IPS DF 19.7 (cell line): ENCODE measurements at regions not wholly inside any gene's neighbourhood (a gene's known extent, or its start where the extent isn't known, plus 50 kb on each side); places are given as distances from the start of the nearest gene placed in this dataset.

ENCODE experiments used
- DNase-seq: peaks from one replicate; pipeline ENCODE4 v3.0.0-alpha.2; 2013; ENCODE audit warnings: low read depth, low spot score

- no peak for DNase-seq
Observed at GRCh38 chr7:40946549-40946948, 756.3 kb downstream of the INHBA start.

DNA sequence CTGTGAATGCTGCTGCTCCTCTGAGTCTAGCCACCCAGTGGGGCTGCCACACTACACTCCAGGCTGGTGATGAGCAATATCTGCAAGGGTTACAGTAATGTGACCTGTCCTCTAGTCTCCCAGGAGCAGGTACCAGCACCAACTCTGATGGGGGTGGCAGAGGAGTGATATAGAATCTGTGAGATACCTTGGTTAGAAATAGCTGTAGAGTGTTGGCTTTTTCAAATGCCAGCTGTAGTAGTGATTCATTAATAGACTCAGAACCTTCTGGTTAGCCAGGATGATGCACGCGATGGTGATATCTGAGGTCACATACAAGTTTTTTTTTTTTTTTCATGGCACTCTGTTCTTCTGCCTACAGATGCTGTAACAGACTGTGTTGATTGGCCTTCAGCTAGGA is 757.1 kb downstream of the INHBA start:
- no peak for DNase-seq

- DNase-seq, result no peak
Observed at GRCh38 chr7:40944981-40945585, 757.8 kb downstream of the INHBA start.

GRCh38 chr7:40937879-40938278 is 765.0 kb downstream of the INHBA start:
- no peak for DNase-seq

GRCh38 chr7:40935435-40935834 is 767.5 kb downstream of the INHBA start:
- no peak for DNase-seq

DNA sequence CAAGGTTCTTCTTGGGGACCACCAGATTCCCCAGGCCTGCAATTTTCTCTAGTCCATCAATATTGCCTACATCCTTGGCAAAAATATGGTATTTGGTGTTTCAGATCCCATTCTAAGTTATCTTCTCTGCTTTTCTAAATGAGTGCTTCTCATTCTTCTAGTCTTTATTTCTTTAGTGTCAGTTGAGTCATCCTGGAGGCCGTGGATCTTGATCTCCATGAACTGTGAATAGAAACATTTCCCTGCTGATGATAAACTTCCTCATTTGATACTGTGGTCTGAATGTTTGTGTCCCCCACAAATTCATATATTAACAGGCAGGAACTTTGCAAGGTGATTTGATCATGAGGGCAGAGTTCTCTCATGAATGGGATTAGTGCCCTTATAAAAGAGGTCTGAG is 779.3 kb downstream of the INHBA start:
- no peak for DNase-seq

DNA sequence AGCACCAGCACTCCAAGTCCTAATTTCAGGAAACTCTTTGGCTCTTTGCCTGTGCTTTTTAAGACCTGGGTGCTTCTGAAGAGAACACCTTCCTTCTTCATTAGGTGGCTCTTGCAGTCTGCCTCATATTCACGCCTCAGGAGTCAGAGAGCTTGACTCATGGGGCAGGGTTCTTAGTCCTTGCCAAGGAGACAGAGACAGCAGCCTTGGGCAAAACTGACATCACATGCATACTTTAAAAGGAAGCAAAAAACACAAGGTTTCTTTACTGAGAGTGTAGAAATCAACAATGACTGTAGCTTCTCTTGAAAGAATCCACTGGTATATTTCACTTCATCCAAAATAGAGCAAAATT is 780.6 kb downstream of the INHBA start:
- DNase-seq, result no peak

GRCh38 chr7:40921589-40922315 is 781.1 kb downstream of the INHBA start:
- DNase-seq, result no peak

DNA sequence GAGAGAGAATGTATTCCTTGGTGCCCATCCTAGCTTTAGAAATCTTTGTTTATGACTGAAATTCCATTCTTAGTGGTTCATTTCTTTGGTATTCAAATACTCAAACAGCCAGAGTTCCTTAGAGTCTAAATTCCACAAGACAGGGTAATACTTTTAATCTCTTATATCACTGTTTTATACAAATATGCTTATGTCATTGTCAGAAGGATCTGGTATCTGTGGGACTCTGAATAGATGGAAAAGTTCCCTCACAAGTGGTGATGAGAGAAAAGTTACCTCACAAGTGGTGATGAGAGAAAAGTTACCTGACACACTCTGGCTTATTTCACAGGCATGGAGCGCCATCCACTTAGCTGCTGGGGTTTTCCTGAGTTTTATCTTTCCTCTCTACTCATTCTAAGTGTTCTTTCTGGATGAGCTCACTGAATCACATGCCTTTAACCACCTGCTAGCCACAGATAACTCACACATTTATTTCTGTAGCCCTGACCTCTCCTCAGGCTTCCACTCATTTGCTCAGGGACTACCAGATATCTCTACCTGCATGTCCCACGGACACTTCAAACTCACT is 784.0 kb downstream of the SUGCT start:
- no peak for DNase-seq

DNA sequence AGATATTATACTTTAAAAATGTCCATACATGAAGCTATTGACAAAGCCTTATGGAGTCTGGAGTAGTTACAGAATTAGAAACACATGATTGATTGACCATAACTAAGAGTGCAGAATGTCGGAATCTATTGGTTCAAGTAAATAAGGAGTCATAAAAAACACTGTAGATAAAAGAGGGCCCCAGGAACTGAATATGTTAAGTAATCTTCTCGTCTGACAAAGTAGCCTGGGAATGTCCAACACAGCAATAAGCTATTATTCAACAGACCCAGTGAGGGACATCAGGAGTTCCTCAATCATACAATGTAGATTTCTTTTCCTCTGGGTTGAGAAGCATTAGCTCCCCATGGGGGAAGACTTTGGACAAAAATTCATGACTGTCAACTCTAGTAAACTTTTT is 782.0 kb downstream of the SUGCT start:
- DNase-seq, result no peak

GRCh38 chr7:40915071-40915470 is 780.3 kb downstream of the SUGCT start:
- no peak for DNase-seq
